ENCODE measurements at regions not wholly inside any gene's neighbourhood (a gene's known extent, or its start where the extent isn't known, plus 50 kb on each side); places are given as distances from the start of the nearest gene placed in this dataset.

DNA sequence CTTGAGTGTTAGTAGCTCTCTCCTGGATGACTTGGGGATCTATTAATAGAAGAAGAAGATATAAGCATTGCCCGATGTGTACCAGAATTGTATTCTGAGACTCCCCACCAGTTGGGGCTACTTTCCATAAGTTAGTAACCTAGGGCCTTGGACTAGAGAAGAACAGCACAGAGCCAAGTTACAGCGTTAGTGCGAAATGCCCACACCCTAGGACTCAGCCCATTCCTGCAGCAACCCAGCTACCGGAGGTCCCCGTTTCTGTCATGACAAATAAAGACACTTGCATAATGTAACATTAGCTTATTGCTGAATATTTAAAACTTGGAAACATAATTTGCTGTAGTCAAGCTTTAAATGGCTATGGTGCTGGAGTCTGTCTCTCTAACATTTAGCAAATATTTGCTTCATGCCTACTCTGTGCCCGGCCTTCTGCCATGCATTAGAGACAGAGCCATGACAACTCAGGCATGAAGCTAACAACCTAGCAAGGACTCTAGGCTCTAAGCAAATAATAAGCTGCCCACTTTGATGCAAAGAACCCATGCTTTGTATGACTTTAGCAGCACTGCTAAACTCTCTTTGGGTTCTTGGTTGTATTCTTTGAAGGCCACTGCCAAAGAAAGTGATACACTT lies 103.4 kb upstream of the COL21A1 start:
- Mint-ChIP-seq H3K9me3 (peaks cover 13% of the 10 kb centered on the region), H3K4me3 (no peak overlapping the region), H3K4me1 (peaks cover 5% of the 10 kb centered on the region), H3K27me3 (ENCODE audit: low read depth, poor library complexity) (peaks cover 2% of the 10 kb centered on the region), H3K36me3 (ENCODE audit: low read depth) (peaks cover 5% of the 10 kb centered on the region), H3K27ac (no peak overlapping the region)
- DNase-seq, result no peak
- TF ChIP-seq CTCF (IDR thresholded peaks at IDR 0.05), result no peak

- Mint-ChIP-seq H3K36me3 (ENCODE audit: low read depth) (peaks cover 5% of the 10 kb centered on the region), H3K27me3 (ENCODE audit: low read depth, poor library complexity) (peaks cover 2% of the 10 kb centered on the region), H3K4me1 (peaks cover 5% of the 10 kb centered on the region), H3K4me3 (no peak overlapping the region), H3K27ac (no peak overlapping the region), H3K9me3 (peaks cover 13% of the 10 kb centered on the region)
- DNase-seq, result no peak
- no peak for TF ChIP-seq CTCF (IDR thresholded peaks at IDR 0.05)
These were observed 101.8 kb upstream of the COL21A1 start for GRCh38 chr6:56349194-56349593.

DNA sequence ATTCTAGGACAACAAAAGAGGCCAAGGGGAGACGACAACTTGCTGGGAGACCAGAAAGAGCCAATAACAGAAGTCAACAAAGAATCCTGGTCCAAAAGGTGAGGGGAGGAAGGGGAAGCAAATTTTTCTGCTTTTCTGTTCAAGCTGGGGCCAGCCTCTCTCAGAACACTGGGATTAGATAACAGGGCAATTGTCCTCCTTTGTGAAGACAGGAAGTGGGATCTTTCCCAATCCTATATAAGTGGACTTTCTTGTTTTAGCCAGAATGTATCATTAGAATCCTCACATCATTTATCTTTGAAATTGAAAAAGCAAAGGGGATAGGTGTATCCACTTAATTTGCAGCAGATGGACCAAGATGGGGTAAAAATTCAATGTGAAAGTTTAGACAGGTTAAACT lies 101.2 kb upstream of the COL21A1 start:
- Mint-ChIP-seq H3K27ac (no peak overlapping the region), H3K9me3 (peaks cover 7% of the 10 kb centered on the region), H3K4me1 (peaks cover 5% of the 10 kb centered on the region), H3K36me3 (ENCODE audit: low read depth) (peaks cover 3% of the 10 kb centered on the region), H3K4me3 (no peak overlapping the region), H3K27me3 (ENCODE audit: low read depth, poor library complexity) (peaks cover 2% of the 10 kb centered on the region)
- DNase-seq, result no peak
- TF ChIP-seq CTCF (IDR thresholded peaks at IDR 0.05), result no peak

GRCh38 chr6:56347526-56347925 lies 100.1 kb upstream of the COL21A1 start:
- H3K4me3 Mint-ChIP-seq, result no peak overlapping the region
- H3K27me3 Mint-ChIP-seq (ENCODE audit: low read depth, poor library complexity), result no peaks in the 10 kb centered on the region
- no peaks in the 10 kb centered on the region for H3K9me3 Mint-ChIP-seq
- no peak for DNase-seq
- peaks cover 5% of the 10 kb centered on the region for H3K4me1 Mint-ChIP-seq
- H3K27ac Mint-ChIP-seq, result no peak overlapping the region
- TF ChIP-seq CTCF (IDR thresholded peaks at IDR 0.05), result no peak
- H3K36me3 Mint-ChIP-seq (ENCODE audit: low read depth), result no peaks in the 10 kb centered on the region

DNA sequence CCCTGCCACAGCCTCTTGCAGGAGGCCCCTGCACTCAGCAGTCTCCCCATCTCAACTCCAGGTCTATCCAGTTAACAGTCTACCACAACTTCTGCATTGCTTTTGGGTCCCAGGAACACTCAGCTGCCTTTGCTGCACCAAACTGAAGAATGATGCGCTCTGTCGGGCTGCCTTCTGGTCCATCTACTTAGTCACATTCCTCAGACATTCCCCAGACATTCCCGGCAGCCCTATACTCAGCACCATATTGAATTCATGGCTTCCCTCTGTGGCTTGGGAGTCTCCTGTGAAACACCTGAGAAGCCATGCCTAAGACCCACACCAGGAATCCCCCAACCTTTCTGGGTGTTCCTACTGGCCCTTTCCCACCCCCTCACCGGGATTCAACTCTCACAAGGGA lies 99.6 kb upstream of the COL21A1 start:
- no peak for TF ChIP-seq CTCF (IDR thresholded peaks at IDR 0.05)
- H3K27ac Mint-ChIP-seq, result no peak overlapping the region
- no peaks in the 10 kb centered on the region for H3K36me3 Mint-ChIP-seq (ENCODE audit: low read depth)
- no peaks in the 10 kb centered on the region for H3K27me3 Mint-ChIP-seq (ENCODE audit: low read depth, poor library complexity)
- peaks cover 5% of the 10 kb centered on the region for H3K4me1 Mint-ChIP-seq
- DNase-seq, result no peak
- H3K4me3 Mint-ChIP-seq, result no peak overlapping the region
- no peaks in the 10 kb centered on the region for H3K9me3 Mint-ChIP-seq

- no peak overlapping the region for H3K27ac Mint-ChIP-seq
- H3K4me3 Mint-ChIP-seq, result no peak overlapping the region
- TF ChIP-seq CTCF (IDR thresholded peaks at IDR 0.05), result no peak
- H3K9me3 Mint-ChIP-seq, result no peaks in the 10 kb centered on the region
- H3K27me3 Mint-ChIP-seq (ENCODE audit: low read depth, poor library complexity), result no peaks in the 10 kb centered on the region
- H3K4me1 Mint-ChIP-seq, result peaks cover 5% of the 10 kb centered on the region
- DNase-seq, result no peak
- H3K36me3 Mint-ChIP-seq (ENCODE audit: low read depth), result no peaks in the 10 kb centered on the region
These were observed 98.1 kb upstream of the COL21A1 start for GRCh38 chr6:56345376-56345995.

All from nephron progenitor cell (in vitro differentiated cells).